HG03108 (cell line): ENCODE measurements at regions not wholly inside any gene's neighbourhood (a gene's known extent, or its start where the extent isn't known, plus 50 kb on each side); places are given as distances from the start of the nearest gene placed in this dataset.
"Not testable (repeated sequence)": the region's sequence is repeated elsewhere in the genome, so short reads cannot be mapped to it uniquely, and the experiment has no call there.

ENCODE experiments used
- ATAC-seq: cut with Tn5 transposase; IDR thresholded peaks from one replicate; pipeline ENCODE4 v1.9.1; 2021; ENCODE audit warnings: moderate library complexity; ENCODE audit not compliant: unreplicated experiment

DNA sequence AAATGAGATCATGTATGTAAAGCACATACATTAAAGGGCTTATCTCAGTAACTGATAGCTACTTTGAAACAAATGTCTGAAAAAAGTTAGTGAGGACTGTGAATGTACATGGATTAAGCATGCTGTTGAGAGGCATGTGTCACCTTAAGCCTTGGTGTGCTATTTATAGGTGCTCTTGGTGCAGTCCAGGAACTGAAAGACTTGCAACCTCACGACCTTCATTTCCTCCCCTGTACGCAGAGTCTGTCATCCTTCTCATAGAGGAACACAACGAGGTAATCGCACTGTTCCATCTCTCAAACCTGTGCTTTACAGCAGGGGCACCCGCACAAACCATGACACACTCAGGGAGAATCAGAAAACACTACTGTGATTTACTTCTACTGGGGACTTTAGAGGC lies 65.6 kb downstream of the UFM1 start:
- peak; percentile 99 for ATAC-seq

DNA sequence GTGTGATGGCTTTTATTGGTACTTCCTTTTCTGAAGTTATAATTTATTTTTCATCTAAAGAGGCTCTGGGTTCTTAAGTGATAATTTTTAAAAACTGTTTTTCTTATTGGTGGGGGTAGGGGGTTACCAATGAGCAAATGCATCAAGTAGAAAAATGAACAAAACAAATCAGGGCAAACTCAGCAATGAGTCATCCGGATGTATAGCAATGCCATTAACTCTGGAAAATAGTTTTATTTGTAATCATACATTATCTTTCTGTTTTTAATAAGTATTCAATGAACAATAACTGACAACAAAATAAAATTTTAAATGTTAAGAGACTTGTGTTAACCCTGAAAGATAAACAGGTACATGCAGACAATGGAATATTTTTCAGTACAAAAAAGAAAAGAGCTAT lies 67.6 kb downstream of the UFM1 start:
- no peak for ATAC-seq

GRCh38 chr13:38417727-38418126 lies 68.1 kb downstream of the UFM1 start:
- peak; percentile 34 for ATAC-seq

DNA sequence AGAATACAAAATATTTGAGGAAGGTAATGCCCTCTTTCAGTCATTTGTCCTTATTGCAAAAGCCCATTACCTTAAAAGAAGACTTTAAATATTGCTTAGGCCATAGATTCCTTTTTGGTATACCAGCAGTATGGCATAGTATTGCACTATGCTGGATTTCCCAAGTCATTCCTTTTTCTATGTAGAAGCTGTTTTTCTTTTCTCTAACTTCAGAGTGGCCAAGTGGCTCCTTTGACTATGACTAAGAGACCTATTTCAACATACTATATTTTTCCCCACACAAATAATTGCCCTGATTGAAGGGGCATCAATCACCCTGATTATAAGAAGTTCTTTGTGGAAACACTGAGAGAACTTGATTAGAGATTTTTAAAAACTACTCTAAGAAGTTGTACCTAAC lies 68.6 kb downstream of the UFM1 start:
- ATAC-seq, result no peak

- ATAC-seq, result no peak
Observed at GRCh38 chr13:38419312-38419873, 69.7 kb downstream of the UFM1 start.

- ATAC-seq, result no peak
Observed at GRCh38 chr13:38421590-38422560, 72.2 kb downstream of the UFM1 start.

GRCh38 chr13:38429916-38430315 lies 80.3 kb downstream of the UFM1 start:
- ATAC-seq, result no peak

DNA sequence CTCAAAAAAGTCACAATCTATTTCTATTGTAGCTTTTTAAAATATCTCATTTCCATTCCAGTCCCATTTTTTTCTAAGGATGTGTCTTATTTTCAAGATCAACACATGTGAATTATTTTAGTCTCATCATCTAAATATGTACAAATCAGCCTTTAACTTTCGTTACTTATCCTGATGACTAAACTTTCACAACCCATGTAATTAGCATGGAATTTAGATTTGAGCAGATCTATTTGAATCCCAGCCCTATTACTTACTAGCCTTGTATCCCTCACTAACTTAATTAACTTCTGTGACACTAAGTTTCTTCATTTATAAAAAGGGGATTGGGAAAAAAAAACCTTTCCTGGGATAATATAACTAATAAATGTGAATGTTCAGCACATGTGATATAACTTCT lies 81.1 kb downstream of the UFM1 start:
- no peak for ATAC-seq

GRCh38 chr13:38440666-38441065 lies 91.0 kb downstream of the UFM1 start:
- no peak for ATAC-seq

GRCh38 chr13:38444904-38445303 lies 95.3 kb downstream of the UFM1 start:
- ATAC-seq, result no peak

- no peak for ATAC-seq
Observed at GRCh38 chr13:38452656-38453055, 103.0 kb downstream of the UFM1 start.

DNA sequence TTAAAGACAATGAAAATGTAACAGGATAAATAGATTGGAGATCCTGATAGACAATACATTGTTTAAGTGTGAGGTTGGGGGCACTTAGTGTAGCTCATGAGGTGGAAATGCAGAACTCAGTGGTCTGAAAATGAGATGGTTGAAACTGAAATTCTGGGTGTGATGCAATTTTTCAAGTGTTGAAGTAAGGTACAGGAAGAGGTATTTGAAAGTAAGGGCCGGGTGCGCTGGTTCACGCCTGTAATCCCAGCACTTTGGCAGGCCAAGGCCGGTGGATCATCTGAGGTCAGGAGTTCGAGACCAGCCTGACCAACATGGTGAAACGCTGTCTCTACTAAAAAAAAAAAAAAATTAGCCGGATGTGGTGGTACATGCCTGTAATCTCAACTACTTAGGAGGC lies 113.0 kb downstream of the UFM1 start:
- no peak for ATAC-seq

DNA sequence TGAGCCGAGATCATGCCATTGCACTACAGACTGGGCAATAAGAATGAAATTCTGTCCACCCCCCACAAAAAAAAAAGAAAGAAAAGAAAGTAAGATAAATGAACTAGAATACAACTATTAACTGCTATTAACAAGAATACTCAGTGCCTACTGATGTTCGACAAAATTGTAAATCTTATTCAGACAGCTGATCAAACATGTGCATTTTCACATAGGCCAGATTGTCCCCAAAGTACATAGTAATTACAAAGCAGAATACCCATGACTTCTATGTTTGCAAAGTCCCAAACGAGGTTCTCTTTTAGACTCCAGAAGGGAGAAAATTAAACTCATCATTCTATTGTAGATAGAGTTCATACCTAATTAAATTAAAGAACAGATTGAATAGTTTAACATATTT lies 113.4 kb downstream of the UFM1 start:
- ATAC-seq, result no peak

- not testable (repeated sequence) for ATAC-seq
Observed at GRCh38 chr13:38472411-38472810, 122.8 kb downstream of the UFM1 start.

DNA sequence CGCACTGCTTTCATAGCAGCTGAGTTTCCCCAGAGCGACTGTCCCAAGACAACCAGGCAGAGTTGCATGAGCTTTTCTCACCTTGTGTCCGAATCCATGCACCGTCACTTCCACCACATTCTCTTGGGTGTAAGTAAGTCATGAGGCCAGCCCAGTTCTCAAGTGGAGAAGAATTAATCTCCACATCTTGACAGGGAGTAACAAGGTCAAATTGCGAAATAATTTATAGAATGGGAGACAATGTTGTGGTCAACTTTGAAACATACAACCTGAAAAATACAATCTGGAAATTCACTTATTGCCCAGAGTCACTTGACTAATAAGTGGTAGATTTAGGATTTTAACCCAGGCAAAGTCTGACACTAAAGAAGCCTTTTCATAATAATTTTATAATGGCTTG lies 123.7 kb downstream of the UFM1 start:
- no peak for ATAC-seq

DNA sequence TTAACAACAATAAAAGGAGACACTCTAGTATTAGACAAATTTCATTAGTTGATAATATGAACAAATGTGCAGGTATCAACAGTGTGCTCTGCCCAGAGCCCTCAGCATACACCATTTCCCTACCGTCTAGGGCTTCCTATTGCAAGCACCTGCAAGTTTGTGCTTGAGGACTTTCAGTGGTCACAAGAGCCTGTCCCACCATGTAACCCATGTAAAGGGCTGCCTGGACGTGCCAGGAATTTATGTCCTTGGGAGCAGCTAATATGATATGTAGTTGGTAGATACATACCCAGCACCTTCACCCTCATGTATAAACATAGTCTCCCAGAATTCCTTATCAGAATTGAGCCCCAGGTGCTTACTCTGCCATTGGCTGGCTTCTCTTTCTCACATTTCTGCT lies 128.0 kb downstream of the UFM1 start:
- no peak for ATAC-seq

DNA sequence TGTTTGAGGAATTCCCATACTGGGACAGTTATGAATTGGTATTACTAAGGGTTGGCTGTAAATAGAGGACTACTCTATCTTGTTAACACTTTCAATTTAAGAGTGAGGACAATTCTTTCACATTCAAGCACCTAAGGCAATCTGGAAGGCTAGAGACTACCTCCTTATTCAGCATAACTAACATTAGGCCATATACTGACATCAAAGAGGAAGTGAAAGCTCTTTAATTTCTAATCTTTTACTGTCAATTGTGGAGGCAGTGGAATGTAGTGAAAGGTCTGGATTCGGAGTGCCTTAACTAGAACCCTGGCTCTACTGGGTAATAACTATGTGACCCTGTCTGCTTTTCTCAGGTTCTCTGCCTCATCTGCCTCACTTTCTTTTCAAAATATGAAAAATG lies 134.0 kb downstream of the UFM1 start:
- ATAC-seq, result no peak

DNA sequence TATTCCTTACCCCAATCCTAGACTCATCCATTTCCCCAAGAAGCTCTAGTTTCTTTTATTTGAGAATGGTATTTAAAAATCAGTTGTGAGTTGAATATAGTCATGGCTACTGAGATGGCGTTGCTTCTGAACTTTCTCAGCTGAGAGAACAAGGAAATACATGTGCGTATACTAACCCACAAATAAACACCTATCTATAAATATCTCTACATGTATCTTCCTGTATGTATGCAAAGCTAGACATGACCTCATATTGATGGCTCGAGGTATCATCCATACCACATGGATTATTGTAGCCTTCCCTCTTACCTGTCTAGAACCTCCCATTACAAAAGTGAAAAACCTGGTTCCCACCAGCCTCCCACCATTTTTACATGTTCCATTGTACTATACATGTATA lies 141.0 kb downstream of the UFM1 start:
- no peak for ATAC-seq

GRCh38 chr13:38494445-38494844 lies 144.8 kb downstream of the UFM1 start:
- ATAC-seq, result no peak

- ATAC-seq, result no peak
Observed at GRCh38 chr13:38496917-38497316, 147.3 kb downstream of the UFM1 start.

GRCh38 chr13:38498271-38498670 lies 148.6 kb downstream of the UFM1 start:
- no peak for ATAC-seq

- ATAC-seq, result no peak
Observed at GRCh38 chr13:38514575-38514974, 164.9 kb downstream of the UFM1 start.
